PC-9 (cell line): ENCODE measurements at regions not wholly inside any gene's neighbourhood (a gene's known extent, or its start where the extent isn't known, plus 50 kb on each side); places are given as distances from the start of the nearest gene placed in this dataset.

Source experiments
- EZH2 ChIP-seq: fragments of 200-600 bp; sonication (generic); IDR thresholded peaks from 2 replicates; pipeline ENCODE4 v1.8.0; 2017; ENCODE audit warnings: antibody characterized with exemption, low read depth
- TF ChIP-seq, protein P1 (sequence below): fragments of 200-600 bp; sonication (generic); conservative IDR thresholded peaks from 2 replicates; pipeline ENCODE4 v1.6.1; 2017; ENCODE audit warnings: mixed run types, antibody characterized with exemption, mild to moderate bottlenecking, moderate library complexity

DNA sequence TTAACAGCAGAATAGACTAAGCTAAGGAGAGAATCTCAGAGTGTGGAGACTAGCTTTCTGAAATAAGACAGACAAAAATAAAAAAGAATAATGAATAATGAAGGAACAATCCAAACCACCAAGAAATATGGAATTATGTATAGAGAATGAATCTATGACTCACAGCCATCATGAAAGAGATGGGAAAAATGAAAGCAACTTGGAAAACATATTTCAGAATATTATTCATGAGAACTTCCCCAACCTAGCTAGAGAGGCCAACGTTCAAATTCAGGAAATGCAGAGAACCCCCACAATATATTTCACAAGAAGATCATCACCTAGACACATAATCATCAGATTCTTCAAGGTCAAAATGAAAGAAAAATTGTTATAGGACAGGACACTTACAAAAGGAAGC is 349.0 kb upstream of the MPDZ start:
- TF ChIP-seq, protein P1, sequence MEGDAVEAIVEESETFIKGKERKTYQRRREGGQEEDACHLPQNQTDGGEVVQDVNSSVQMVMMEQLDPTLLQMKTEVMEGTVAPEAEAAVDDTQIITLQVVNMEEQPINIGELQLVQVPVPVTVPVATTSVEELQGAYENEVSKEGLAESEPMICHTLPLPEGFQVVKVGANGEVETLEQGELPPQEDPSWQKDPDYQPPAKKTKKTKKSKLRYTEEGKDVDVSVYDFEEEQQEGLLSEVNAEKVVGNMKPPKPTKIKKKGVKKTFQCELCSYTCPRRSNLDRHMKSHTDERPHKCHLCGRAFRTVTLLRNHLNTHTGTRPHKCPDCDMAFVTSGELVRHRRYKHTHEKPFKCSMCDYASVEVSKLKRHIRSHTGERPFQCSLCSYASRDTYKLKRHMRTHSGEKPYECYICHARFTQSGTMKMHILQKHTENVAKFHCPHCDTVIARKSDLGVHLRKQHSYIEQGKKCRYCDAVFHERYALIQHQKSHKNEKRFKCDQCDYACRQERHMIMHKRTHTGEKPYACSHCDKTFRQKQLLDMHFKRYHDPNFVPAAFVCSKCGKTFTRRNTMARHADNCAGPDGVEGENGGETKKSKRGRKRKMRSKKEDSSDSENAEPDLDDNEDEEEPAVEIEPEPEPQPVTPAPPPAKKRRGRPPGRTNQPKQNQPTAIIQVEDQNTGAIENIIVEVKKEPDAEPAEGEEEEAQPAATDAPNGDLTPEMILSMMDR, result no peak
- TF ChIP-seq EZH2, result no peak
